ENCODE measurements at regions not wholly inside any gene's neighbourhood (a gene's known extent, or its start where the extent isn't known, plus 50 kb on each side); places are given as distances from the start of the nearest gene placed in this dataset.
"Not testable (repeated sequence)": the region's sequence is repeated elsewhere in the genome, so short reads cannot be mapped to it uniquely, and the experiment has no call there.

DNA sequence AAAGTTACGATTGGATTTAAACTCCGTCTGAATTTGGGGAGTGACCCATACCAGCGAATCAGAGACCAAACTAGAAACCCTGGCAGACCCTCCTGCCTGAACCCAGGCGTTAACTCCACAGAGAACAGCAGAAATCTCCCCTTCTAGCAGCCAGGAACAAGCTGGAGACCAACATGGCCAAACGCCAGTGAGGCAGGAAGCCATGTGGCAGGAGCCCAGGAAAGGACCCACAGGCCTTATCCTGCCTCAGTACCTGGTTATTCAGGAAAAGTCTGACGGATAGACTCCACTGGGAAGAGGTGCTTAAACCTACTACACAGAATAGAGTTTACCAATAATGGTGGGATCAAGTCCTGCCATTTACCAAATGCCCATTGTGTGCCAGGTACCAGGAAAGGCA is 106.6 kb downstream of the TRIM69 start:
- TF ChIP-seq CTCF (IDR thresholded peaks at IDR 0.05; ENCODE audit: control extremely low read depth in 1 of 3, insufficient read depth in 1 of 3, low read depth in 1 of 3, low read length in 3 of 3); RAD21 (IDR thresholded peaks at IDR 0.05 in 1 of 2, conservative IDR thresholded peaks at IDR 0.05 in 1 of 2; ENCODE audit: low read depth in 2 of 2, low read length in 2 of 2); POLR2A (IDR thresholded peaks at IDR 0.05; ENCODE audit: control extremely low read depth in 1 of 2, low read depth in 2 of 2, low read length in 2 of 2); MAX (IDR thresholded peaks at IDR 0.05): not testable (repeated sequence)

Data from H1 (cell line).